NCI-H526 treated with DMSO at 0.1 percent for 48 hours (cell line): ENCODE measurements at regions not wholly inside any gene's neighbourhood (a gene's known extent, or its start where the extent isn't known, plus 50 kb on each side); places are given as distances from the start of the nearest gene placed in this dataset.

Experiments used
- DNase-seq: peaks from one replicate; lab custom pipeline; 2025; lab: John Stamatoyannopoulos, UW

DNA sequence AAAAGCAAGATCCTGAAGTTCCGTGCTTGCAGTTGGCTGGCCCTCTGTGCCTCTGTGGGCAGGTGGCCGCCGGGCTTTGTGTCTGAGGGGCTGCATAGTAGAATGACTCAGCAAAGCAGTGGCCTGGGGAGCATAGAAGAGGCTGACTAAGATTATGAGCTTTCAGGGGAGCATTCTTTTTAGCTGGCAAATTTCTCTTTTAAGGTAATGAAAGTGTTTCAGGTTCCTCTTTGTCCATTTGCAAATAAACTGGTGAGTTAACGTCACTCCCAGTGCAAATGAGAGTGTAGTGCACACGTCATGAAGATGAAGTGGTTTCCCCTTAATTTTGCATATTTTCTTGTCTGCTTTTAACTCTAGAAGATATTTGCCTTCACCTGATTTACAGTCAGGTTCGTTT, 98.6 kb downstream of the BCL2L11 start:
- no peak for DNase-seq

DNA sequence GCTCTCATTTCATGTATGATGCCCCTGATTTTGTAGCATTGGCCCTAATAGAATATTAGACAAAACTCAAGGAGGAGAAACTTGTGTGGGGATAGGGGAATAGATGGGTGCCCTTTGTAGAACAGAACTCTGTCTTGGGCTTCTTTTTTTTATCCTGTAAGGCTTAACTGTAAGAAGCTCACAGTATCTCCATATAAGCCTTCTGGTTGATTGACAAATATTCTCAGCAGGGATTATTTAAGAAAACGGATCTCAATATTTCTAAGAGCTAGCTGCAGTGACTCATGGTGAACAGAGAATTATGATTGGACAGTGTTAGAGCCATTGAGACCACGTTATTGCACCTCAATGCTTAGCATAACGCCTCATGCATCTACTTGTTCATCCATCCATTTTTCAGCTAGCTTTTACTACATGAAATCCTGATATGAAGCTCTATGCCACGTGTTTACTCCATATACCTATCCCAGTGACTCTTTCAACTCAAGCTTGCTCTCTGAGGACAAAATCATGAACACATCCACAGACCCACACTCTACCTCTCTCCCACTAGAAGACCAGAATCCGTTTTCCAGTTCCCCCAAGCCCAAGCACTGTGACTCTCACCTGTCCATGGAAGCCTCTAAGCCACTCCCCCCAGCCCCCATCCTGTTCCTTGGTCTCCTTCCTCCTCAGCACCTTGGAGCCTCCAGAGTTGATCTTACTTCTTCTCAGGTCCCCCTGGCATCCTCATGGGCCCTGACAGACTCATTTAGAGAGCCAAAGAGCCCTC, 99.2 kb downstream of the BCL2L11 start:
- no peak for DNase-seq

DNA sequence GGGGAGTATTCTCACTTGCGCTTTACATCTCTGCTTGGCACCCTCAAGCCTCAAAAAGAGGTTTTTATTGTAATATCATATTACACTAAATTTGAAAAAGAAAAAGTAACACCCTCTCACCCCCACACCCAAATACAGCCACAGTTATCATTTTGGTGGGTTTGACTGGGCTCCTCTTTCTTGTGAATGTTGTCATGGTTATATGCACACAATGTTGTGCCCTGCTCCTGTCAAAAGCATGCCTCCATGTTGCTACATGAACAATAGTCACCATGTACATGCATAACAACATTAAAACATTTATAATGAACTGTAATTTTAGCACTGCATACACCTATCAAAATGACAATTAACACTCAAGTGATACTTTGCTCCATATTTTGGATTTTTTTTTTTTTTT, 100.2 kb downstream of the BCL2L11 start:
- no peak for DNase-seq

DNA sequence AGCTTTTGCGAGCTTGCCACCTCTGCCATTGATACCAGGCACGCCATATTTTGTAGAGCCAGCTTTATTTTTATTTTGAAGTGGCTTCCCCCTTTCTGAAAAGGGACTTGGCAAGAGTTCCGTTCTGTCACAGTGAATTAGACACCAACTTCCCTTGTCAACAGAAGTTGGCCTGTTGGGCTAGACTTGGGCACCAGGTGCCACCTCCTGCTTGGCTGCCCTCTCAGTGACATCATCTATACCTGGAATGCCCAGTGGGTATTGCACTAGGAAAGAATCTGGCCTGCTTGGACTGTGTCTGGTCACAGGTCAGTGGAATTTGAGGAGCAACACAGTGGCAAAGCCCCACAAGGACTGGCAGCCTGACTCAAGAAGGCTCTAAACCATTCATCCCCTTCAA, 101.0 kb downstream of the BCL2L11 start:
- no peak for DNase-seq

DNA sequence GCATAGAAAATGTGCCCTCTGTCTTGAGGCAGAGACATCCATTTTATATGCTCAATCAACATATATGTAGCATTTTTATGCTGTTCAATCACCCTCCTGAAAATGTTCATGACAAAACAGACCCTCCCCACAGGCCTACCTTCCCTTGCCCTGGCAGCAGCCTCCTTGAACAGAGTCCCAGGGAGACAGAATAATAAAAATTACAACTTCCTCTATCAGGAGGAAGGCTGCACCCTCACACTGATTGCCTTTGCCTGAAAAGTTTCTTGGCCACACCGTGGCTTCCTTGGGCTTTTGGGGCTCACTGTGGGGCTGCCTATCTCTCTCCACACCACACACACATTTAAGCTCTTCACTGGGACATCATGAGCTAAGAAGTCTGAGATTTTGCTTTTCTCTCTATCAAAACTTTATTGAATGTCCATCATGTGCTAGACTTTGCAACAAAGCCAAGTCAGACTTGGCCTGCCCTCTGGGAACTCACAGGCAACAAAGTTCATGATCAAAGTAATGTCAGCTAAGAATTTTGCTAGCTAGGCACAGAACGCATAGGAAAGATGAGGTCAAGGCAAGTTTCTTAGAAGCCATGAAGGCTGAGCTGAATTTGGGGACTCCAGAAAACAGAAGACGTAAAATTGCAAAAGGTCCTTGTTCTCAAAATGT, 101.6 kb downstream of the BCL2L11 start:
- DNase-seq = no peak

DNA sequence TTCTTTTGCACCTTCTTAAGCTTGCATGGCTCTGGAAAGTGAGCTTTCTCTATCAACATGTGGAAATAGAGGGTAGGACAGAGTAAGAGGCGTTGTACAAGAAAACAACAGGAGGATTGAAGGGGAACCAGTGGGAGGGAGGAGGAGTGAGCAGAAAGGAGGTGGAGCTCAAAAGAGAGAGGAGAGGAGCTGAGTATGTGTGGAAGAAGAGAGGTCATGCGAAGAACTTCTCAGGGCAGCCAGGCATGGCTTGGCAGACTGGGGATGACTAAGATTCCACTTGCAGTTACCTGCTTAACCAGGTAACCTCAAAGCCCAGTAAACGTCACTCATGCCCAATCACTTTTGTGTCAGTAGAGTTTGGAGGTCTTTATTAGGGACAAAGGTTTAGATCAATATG, 105.1 kb downstream of the BCL2L11 start:
- no peak for DNase-seq

DNA sequence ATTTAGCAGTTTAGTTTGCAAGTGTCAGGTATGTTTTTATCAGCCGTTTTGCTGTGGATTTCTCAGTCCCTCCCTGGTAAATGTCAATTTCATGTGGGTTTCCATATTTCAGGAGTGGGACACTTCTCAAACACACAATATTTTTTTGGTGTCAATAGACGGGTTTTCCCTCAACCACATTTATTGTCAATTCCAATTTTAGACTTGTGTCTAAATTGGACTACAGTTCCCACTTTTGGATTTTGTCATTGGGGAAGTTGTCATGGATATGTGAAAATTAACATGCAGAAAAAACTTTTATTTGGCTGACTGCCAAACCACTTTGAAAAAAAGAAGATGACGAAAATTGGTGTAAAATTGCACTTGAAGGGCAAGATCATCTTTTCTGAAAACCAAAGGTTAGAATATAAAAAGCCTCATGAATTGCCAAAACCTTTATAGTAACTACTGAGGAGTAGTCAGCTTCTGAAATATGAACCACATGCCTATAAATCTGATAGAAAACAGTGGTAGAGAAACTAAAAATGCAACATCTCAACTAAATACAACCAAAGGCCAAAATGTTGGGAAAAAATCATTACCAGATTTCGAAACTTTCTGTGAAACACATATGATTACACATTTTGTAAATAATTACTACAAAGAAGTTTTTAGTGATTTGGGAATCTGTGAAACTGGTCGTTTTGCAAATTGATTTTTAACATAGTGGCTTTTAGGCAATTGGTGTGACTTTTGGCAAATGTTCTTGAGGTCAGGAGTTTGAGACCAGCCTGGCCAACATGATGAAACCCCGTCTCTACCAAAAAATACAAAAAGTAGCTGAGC, 106.4 kb downstream of the BCL2L11 start:
- DNase-seq = no peak

DNA sequence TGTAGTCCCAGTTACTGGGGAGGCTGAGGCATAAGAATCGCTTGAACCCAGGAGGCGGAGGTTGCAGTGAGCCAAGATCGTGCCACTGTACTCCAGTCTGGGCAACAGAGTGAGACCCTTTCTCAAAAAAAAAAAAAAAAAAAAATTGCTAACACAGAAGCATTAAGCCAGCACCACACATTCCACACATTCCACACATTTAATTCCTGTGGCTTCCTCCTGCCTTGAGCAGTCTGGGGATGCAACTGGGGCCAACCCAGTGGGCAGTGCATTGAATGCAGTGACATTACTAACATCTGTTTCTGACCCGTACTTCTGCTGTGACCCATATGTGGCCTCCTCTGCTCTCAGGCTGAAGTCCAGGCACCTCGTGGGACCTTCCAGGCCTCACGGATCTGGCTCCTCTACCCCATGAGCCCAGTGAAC, 107.0 kb downstream of the BCL2L11 start:
- no peak for DNase-seq

DNA sequence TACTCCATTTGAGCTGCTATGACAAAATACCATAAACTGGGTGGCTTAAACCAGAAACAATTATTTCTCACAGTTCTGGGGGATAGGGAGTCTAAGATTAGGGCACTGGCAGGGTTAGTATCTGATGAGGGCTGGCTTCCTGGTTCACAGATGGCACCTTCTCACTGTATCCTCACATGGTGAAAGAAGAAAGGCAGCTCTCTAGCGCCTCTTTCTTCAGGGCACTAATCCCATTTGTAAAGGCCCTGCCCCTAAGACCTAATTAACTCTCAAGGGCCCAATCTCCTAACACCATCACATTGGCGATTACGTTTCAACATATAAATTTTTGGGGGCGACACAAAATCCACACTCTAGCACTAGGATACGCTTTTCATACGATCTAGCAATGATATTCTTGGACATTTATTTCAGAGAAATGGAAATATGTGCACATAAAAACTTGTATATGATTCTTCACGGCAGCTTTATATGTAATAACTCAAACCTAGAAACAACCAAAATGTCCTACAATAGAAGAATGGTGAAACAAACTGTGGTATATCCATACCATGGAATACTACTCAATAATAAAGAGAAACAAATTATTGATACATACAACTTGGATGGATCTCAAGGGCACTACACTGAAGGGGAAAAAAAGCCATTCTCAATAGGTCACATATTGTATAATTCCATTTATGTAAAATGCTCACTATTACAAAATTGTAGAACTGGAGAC, 111.0 kb downstream of the BCL2L11 start:
- DNase-seq = no peak

DNA sequence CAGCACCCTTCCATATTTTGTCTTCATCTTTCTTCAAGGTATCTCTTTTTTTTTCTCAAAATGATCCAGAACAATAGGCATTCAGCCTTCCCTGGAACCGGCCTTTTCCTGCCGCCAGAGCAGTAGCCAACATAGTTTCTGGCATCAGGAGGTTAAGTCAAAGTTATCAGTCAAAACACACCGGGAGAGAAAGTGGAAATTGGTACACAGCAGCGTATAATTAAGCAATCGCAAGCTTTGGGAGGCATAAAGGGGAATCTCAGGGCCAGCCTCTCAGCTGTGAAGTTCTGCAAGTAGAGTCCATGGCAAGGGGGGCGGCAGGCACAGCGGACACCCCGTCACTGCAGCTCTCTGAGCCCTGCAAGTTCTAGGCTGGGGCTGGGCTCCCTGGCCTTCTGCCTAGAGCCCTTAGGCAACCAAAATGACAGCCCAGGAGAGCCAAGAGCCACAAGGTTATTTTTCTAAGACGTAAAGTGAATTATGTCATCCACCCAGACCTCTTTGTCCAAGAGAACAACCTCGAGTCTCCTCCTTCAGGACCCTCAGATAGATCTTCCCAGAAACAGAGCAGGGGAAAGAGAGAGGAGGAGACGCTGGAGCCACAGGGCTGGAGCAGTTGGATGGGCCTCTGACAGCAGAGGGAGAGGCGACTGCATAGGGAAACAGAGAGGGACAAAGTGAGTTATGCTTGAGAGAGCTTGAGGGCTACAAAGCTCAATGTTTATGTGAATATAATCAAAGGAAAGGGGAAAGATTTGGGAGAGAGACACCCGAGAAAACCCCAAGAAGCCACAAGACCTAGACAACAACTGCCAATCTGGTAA, 114.7 kb downstream of the BCL2L11 start:
- no peak for DNase-seq

DNA sequence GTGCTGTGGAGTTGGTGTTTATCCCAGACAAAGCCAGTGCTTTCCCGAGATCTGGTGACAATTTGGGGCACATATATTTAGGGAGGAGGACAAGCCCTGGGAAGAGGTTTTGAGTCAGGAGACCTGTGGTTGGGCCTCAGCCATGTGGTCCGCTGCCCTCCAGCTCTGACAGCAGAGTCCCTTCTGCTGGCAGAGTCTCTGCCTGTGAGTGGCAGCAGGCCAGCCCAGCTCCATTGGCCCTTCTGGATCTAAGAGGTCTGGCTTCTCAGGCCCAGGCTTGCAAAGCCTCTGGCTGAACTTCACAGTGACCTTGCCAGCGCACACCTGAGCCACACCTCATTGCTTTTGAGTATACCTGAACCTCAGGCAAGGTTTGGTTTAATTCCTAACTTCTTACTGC, 115.3 kb downstream of the BCL2L11 start:
- no peak for DNase-seq

DNA sequence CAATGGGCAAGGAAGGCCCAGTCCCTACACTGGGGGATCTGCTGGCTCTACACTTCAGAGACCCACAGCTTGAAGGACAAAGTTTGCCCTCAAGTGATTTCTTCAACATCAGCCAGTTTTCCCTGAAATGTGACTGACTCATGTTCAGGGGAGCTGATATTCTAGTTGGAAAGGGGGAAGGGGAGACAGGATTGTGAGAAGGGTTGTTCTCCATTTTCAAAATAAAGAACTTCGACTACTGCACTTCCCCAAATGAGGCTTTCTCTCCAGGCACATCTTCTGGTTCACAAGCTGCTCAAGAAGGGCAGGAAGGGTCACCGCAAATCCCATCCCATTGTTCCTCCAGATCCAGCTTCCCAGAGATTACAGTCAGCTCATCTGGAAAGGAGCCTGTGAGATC, 117.6 kb downstream of the BCL2L11 start:
- DNase-seq = no peak

DNA sequence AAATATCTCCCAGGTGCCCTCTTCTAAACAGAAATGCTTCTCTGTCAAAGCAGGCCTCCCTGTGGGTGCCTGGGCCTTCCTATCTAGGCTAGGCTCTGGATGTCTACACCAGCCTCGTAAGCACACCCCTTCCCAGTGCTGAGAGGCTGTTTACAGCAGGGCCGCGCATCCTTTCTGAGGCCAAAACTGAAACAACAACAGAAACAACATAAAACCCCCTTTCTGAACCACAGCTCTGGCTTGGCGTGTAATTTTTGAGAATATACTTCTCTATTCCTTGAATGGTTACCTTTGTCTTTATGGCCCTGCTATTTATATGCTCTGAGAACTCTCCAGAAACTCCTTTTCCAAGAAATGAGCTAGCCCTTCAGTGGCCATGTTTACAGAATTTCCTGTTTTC, 118.4 kb downstream of the BCL2L11 start:
- no peak for DNase-seq

DNA sequence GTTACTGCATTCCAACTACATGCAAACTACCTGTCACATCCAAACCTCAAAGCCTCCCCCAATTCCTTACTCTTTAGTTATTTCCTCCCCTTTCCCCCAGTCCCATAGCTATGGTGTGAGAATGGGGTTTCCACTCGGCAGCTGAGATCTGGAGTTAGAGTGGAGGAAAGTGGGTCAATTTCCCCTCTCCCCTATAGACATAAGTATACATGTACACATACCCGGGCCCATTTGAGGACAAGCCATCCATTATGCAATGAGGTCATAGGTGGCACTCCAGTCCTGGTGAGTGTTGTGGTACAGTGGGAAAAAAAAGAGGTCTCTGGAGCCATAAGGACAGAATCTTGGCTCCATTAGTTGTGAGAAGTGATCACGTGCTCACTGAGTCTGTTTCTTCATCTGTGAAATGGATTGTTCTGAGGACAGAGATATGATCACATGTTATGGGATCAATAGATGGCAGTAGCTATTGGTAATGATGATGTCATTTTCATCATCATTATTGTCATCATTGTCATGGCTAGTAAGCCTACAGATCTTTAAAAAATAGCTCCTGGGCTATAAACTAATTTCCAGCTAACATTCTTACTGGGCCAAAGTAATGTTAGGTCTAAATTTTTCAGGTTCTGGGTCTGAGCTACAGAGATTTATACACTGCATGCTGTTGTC, 119.0 kb downstream of the BCL2L11 start:
- no peak for DNase-seq

DNA sequence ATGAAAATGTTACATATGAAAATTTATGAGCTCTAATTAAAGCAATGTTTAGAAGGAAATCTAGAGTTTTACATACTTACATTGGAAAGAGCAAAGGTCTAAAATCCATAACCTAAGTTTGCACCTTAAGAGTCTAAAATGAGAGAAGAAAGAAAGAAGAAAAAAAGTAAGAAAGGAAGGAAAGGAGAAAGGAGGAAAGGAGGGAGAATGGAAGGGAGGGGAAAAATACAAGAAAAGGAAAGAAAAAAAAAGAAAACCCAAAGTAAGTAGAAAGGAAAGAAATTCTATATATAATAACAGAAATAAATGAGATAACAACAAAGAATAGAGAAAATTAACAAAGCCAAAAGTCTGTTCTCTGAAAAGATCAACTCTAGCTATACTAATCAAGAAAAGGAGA, 122.6 kb downstream of the BCL2L11 start:
- no peak for DNase-seq

DNA sequence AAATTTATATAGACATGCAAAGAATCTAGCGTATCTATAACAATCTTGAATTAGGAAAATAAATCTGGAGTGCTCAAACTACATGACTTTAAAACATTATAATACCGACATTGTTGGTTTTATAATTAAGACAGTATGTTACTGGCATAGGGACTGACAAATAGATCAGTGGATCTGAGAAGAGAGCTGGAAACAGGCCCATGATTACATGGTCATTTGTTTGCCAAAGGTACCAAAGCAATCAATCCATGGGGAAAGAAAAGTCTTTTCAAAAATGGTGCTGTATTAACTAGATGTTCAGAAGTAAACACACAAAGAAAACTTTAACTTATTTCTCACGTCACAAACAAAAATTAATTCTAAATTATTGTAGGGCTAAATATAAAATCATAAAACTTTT, 124.2 kb downstream of the BCL2L11 start:
- DNase-seq = no peak

DNA sequence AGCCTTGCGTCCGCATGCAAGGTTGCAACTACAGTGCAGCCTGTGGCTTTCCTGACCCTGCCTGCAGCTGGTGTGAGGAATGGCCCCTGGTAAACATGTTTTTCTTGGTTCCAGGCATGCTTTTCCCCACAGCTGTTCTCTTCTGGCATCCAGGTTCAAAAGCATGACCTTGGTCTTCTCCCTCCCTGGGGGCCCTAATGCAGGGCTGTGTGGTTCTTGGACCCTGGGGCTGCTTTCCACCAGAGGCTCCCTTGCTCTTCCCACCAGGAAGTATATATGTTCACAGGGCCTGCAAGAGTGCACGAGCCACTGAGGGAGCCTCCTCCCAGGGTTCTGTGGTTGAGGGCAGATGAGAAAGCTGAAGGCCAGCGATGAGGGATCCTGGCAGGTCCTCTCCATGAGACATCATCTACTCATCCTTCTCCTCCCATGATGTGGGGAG, 125.9 kb downstream of the BCL2L11 start:
- no peak for DNase-seq

DNA sequence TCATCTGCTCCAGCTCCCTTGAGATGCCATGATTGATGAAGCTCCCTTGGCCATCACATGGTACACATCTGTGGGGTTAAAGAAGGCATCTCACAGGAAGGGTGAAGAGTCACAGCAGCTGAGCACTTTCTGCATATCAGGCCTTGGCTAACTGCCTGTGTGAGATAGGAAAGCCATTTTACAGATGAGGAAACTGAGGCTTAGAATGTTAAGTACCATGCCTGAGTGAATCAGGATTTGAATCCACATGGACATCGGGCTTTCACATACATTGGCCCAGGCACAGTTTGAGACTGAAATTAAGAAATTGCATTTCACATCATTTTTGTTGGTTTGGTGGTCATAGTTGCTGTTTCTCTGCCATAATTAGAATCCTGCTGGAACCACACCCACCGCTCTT, 126.8 kb downstream of the BCL2L11 start:
- DNase-seq = no peak

DNA sequence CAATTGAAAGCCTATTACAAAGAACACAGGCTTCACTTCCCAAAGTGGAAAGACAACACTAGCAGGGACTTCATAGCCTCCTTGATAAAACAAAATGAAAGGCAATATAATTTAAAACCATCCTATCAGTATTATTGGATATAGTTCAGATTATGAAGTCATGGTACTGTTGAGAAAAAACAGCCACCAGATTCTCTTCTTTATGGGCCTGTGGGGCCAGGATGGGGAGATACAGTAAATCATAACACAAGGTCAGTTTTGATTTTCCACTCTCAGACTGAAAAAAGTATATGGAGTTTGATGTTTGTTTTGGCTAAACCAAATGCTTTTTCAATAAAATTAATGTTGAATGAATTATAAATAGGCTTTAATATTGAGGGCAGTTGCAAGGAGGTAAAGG, 129.1 kb downstream of the BCL2L11 start:
- no peak for DNase-seq

DNA sequence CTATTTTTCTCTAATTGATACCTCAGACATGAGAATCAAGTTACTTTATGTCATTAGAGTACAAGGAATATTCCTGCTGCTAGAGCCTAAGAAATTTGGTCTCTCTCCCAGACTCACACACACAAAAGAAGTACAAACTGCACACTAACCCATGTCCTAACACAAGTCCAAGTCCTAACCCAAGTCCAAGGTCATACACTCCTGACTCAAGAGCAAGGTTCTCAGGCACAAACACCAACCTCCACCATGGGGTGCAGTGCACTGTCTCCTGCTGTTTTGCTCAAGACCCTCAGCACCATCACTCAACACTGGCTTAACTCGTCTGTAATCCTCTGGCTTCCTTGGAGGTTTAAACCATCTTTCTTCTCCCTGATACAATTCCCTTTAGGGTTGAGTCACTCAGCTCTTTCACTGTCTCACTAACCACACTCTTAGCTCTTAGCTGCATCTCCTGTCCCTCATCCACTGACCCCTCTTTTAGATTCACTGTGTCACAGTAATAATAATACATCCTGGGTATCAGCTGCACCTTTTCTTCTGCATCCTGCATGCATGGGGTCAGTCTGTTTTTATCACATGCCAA, 129.8 kb downstream of the BCL2L11 start:
- no peak for DNase-seq
